ENCODE measurements at regions not wholly inside any gene's neighbourhood (a gene's known extent, or its start where the extent isn't known, plus 50 kb on each side); places are given as distances from the start of the nearest gene placed in this dataset.

DNA sequence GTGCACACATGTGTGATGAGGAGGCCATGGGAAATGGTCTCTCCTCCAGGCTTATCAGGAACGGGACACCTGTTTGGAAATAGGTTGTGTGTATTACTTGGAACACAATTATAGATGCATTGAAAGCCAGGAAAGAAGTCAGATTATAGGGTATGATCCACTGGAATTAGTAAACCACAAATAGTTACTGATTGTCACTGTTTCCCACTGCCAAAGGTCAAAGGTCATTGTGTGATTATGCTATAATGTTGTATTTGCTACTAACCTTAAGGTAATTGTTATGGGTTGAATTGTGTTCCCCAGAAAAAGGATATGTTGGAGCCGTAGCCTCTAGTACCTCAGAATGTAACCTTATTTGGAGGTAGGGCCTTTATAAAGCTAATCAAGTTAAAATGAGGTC is 129.9 kb upstream of the FBXO33 start:
- TF ChIP-seq RFX5 (IDR thresholded peaks at IDR 0.05; ENCODE audit: low read length): no peak
- TF ChIP-seq, protein P1, sequence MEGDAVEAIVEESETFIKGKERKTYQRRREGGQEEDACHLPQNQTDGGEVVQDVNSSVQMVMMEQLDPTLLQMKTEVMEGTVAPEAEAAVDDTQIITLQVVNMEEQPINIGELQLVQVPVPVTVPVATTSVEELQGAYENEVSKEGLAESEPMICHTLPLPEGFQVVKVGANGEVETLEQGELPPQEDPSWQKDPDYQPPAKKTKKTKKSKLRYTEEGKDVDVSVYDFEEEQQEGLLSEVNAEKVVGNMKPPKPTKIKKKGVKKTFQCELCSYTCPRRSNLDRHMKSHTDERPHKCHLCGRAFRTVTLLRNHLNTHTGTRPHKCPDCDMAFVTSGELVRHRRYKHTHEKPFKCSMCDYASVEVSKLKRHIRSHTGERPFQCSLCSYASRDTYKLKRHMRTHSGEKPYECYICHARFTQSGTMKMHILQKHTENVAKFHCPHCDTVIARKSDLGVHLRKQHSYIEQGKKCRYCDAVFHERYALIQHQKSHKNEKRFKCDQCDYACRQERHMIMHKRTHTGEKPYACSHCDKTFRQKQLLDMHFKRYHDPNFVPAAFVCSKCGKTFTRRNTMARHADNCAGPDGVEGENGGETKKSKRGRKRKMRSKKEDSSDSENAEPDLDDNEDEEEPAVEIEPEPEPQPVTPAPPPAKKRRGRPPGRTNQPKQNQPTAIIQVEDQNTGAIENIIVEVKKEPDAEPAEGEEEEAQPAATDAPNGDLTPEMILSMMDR (IDR thresholded peaks at IDR 0.05): no peak
- TF ChIP-seq NFIC (IDR thresholded peaks at IDR 0.05; ENCODE audit: borderline replicate concordance): no peak
- TF ChIP-seq SIN3A (IDR thresholded peaks at IDR 0.05; ENCODE audit: borderline replicate concordance, low read depth, low read length): no peak
- TF ChIP-seq TEAD4 (IDR thresholded peaks at IDR 0.05; ENCODE audit: borderline replicate concordance, insufficient read depth): no peak
- no peak for TF ChIP-seq USF2 (IDR thresholded peaks at IDR 0.05; ENCODE audit: borderline replicate concordance, low read depth, low read length)
- TF ChIP-seq MAX (IDR thresholded peaks at IDR 0.05; ENCODE audit: low read depth): no peak
- no peak for TF ChIP-seq ZBTB33 (IDR thresholded peaks at IDR 0.05; ENCODE audit: borderline replicate concordance, low read depth)
- no peak for TF ChIP-seq GATA2 (CRISPR knock-in tag; IDR thresholded peaks at IDR 0.05)
- TF ChIP-seq JUND (IDR thresholded peaks at IDR 0.05): no peak
- TF ChIP-seq MXI1 (IDR thresholded peaks at IDR 0.05; ENCODE audit: low read depth, low read length): no peak
